Omental fat pad (tissue), 3 donors: ENCODE measurements at regions not wholly inside any gene's neighbourhood (a gene's known extent, or its start where the extent isn't known, plus 50 kb on each side); places are given as distances from the start of the nearest gene placed in this dataset.
"Not testable (repeated sequence)": the region's sequence is repeated elsewhere in the genome, so short reads cannot be mapped to it uniquely, and the experiment has no call there.

ENCODE experiments used
- ATAC-seq: fragments of 150-250 bp; one replicate; pipeline ENCODE4 v1.9.1; 2016; ENCODE audit warnings: mild to moderate bottlenecking, moderate library complexity; ENCODE audit not compliant: low FRiP score
- DNase-seq: peaks from one replicate; pipeline ENCODE4 v3.0.0-alpha.2; 2019; ENCODE audit warnings: low spot score
- CTCF ChIP-seq, 3 donors: fragments of 450-650 bp; IDR thresholded peaks; one replicate each; pipeline ENCODE4 v1.5.1; 2016 to 2017; ENCODE audit warnings: antibody characterized with exemption in 3 of 3, mild to moderate bottlenecking in 3 of 3, moderate library complexity in 2 of 3

- ATAC-seq = no peak
- no peak for DNase-seq
- TF ChIP-seq CTCF (IDR thresholded peaks at IDR 0.05) = no peak
Measured at GRCh38 chr3:6449099-6449498, 411.8 kb upstream of the GRM7 start.

GRCh38 chr3:6452974-6453373 is 407.9 kb upstream of the GRM7 start:
- DNase-seq (no peak), ATAC-seq (no peak)
- no peak for TF ChIP-seq CTCF (IDR thresholded peaks at IDR 0.05)

GRCh38 chr3:6455031-6455430 is 405.9 kb upstream of the GRM7 start:
- ATAC-seq = no peak
- no peak for TF ChIP-seq CTCF (IDR thresholded peaks at IDR 0.05)

GRCh38 chr3:6467186-6467585 is 393.7 kb upstream of the GRM7 start:
- no peak for TF ChIP-seq CTCF (IDR thresholded peaks at IDR 0.05)
- no peak for ATAC-seq
- DNase-seq = no peak

More at GRCh38 chr3:6455031-6455430, 405.9 kb upstream of the GRM7 start:
- no peak for DNase-seq

- ATAC-seq = no peak
- no peak for TF ChIP-seq CTCF (IDR thresholded peaks at IDR 0.05)
- no peak for DNase-seq
Measured at GRCh38 chr3:6468589-6468988, 392.3 kb upstream of the GRM7 start.

- no peak for DNase-seq
- no peak for TF ChIP-seq CTCF (IDR thresholded peaks at IDR 0.05)
- no peak for ATAC-seq
Measured at GRCh38 chr3:6471744-6472143, 389.2 kb upstream of the GRM7 start.

GRCh38 chr3:6490487-6491327 is 370.2 kb upstream of the GRM7 start:
- not testable (repeated sequence) for ATAC-seq, DNase-seq
